SK-N-MC (cell line): ENCODE measurements at regions not wholly inside any gene's neighbourhood (a gene's known extent, or its start where the extent isn't known, plus 50 kb on each side); places are given as distances from the start of the nearest gene placed in this dataset.

Experiments used
- EZH2 ChIP-seq: fragments of 200-600 bp; sonication (generic); IDR thresholded peaks from one replicate; pipeline ENCODE4 v1.6.1; 2017; ENCODE audit warnings: antibody characterized with exemption
- FOXP2 ChIP-seq: optimal IDR thresholded peaks from 2 replicates; pipeline ENCODE3; 2011; ENCODE audit warnings: mild to moderate bottlenecking, moderate library complexity; ENCODE audit not compliant: insufficient read depth; ENCODE audit errors: extremely low read length, control extremely low read depth
- POLR2AphosphoS5 ChIP-seq: IDR thresholded peaks from 2 replicates; pipeline ENCODE4 v1.6.1; 2012; ENCODE audit warnings: mild to moderate bottlenecking, low read depth, low read length, borderline replicate concordance

- TF ChIP-seq POLR2AphosphoS5 (no peak), EZH2 (no peak), FOXP2 (no peak)
Measured at GRCh38 chr19:28636016-28636629, 576.8 kb downstream of the UQCRFS1 start.
